IPS-NIHi11 (cell line): ENCODE measurements at regions not wholly inside any gene's neighbourhood (a gene's known extent, or its start where the extent isn't known, plus 50 kb on each side); places are given as distances from the start of the nearest gene placed in this dataset.
"Not testable (repeated sequence)": the region's sequence is repeated elsewhere in the genome, so short reads cannot be mapped to it uniquely, and the experiment has no call there.

Experiments used
- DNase-seq: peaks from one replicate; pipeline ENCODE4 v3.0.0; 2012; ENCODE audit warnings: mixed read lengths, low spot score

DNA sequence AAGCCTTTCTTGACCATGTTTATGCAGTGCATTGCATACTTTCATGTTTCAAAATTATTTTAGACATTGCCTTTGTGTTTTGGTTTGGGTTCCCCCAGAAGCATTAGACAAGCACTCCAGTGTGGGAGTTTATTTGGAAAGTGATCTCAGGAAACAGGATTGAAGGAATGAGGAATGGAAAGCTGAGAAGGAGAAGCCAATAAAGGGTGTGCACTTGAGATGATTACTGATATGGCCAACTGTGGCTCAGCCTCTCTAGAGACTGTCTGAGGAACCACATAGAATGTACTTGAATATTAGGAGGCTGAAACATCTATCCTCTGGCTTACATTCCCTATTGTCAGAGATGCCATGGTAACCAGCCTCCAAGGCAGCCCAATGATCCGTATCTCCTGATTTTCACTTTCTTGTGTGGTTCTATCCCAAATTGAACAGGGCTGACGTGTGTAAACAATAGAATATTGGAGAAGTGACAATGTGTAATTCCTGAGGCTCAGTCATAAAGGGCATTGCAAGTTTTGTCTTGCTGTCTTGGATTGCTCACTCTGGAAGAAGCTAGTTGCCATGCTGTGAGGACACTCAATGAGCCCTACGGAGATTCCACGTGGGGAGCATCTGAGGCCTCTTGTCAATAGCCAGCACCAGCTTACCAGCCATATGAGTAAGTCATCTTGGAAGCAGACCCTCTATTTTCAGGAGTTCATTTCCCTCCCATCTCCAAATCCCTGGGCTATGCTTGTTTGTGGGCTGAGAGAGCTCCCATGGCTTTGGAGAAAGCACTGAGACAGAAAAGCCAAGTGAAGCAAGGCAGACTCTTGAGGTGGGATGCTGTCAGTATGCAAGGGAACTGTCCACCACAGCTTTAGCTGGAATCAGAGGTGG, 84.7 kb downstream of the SCN11A start:
- DNase-seq, result no peak

DNA sequence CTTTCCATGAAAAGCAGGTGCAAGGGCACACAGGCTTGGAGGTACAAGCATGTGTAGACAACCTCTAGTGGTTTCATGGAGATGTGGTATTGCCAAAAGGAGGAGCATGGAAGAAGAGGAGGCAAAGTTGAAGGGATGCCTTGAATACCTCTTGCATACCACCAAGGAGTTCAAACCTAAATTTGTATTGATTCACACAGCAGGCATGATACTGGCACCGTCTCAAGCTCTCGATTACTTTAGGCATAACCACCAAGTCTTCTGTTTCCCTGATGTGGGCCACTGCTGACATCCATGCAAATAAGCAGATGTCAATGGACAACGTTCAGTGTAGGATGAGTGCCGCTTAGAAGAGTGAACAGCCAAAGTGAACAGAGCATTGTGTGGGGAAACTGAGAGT, 87.1 kb downstream of the SCN11A start:
- no peak for DNase-seq

DNA sequence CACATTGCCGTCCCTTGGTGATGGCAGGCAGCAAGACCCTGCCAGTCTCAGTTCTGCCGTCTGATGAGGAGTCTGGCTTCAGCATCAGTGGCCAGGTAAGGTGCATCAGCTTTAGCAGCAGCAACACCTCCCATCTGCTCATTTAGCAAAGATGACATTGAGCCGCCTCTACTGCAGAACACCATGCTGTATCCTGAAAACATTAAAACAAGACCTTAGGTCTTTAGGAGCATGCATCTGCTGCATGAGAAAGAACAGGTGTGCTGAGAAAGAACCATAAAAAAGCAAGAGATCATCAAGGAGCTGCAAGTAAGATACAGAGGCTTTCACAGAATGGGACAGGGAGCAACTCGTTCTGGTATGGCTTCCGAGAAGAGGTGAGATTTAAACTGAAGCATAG, 87.5 kb downstream of the SCN11A start:
- DNase-seq, result no peak

DNA sequence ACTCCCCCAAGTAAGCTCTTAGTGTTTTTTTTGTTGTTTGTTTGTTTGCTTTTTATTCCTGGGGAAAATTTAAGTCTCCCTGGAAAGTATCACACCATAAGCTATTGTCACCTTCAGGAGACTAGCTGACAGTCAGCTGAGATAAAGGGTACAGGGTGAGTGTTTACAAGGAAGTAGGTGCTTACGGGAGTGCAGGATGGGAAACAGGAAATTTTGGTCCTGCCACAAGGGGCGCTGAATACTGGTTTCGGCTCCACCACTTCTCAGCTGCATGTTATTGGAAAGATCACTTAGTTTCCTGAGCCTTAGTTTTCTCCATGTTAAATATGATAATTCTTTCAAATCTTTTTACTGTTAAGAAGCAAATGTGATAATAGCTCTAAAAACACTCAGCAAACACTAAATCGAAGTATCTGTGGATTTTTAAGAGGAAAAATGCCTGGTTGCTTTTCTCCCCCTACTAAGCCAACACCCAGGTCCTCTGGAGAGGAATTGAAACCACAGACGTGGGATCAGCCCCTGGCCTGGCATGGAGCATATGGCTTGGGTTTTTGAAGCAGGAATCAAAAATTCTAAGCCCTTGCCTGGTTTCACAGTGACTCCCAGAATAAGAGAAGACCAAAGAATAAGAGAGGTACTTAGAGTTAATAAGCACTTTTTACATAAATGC, 90.7 kb downstream of the SCN11A start:
- DNase-seq, result peak; percentile 73

DNA sequence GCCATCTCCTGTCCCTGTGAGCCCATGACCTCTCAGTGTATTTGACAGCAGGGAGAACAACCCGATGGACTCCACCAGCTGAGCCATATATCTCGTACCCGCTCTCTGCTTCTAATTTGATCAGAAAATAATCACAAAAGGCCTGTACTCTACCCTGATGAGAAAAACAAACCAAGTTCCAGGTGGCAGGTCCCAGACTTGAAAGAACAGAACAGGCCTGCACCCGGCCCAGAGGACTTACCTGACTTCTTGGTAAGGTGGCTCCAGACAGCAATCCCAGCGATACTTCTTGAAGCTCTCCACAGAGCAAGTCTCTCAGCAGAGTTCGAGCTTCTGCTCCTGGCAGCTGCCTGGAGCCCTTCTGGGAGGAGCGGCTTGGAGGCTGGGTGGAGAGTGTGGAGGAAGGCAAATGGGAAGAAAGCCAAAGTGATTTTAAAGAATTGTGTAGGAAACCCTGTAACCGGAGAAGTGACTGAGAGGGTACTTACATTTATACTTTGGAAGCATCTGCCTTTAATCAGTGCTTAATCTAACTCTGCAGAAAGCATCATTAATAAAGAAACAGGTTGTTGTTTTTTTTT, 91.6 kb downstream of the SCN11A start:
- no peak for DNase-seq

DNA sequence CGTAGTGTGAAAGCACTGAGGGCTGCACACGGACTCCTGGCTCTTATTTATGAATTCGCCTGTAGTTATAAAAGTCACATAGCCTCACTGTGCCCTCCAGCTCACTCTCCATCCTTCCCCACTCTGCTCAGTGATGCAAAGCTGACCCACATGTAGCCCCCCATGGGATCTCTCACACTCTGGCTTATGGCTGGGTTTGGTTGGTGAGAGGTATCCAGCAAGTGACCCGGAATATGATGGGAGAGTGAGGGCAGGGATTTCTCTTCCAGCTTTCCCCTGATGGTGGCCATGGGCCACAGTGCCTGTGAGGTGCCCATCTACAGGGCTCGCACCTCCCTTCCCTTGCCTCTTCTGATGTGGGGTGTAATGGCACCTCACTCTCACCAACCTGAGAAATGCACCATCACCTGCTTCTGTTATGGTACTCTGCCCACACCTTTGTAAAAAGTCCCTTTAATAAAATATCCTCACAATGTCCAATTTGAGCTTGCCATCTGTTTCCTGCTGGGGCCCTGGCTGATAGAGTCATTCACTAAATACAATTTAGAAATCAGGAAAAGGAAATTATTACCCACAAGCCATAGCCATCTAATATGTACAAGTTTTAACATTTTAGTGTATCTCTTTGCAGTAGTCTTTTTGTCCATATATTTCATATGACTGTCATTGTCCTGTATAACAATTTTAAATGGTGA, 93.6 kb downstream of the SCN11A start:
- no peak for DNase-seq

DNA sequence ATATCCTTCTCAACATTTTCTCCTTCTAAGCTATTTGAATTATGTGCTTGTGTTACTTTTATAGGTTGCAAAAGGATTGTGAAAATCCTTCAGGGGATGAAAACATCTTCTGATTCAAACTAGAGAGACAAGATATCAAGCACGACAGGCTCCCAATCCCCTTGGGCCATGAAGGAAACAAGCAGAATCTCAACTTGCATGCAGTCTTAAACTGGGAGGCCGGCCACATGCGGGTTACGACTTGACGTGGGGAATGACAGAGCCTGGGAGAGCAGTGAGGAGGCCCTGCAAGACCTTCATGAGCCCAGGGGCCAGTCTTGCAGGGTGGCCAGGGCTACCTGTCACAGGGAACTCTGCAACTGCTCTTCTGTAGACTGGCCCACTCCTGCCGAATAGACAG, 94.4 kb downstream of the SCN11A start:
- DNase-seq, result no peak

DNA sequence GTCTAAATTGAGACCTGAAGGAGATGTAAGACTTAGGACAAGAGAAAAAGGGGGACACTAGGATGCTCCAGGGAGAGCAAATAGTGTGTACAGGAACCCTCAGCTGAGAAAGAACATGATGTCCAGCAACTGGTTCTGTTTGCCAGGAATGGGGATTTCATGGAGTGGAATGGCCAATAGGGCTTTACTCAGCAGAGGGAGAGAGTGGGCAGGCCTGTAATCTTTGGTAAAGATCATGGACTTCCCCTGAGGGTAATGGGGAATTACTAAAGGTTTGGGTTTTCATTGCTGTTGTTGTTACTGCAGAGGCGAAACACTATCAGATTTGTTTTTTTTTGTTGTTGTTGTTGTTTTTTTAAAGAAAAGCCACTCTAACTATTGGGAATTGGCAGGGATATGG, 99.0 kb downstream of the SCN11A start:
- DNase-seq, result no peak

DNA sequence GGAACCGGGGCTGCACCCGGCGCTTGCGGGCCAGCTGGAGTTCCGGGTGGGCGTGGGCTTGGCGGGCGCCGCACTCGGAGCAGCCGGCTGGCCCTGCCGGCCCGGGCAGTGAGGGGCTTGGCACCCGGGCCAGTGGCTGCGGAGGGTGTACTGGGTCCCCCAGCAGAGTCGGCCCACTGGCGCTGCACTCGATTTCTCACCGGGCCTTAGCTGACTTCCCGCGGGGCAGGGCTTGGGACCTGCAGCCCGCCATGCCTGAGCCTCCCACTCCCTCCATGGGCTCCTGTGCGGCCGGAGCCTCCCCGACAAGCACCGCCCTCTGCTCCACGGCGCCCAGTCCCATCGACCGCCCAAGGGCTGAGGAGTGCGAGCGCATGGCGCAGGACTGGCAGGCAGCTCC, 100.6 kb downstream of the SCN11A start:
- not testable (repeated sequence) for DNase-seq

DNA sequence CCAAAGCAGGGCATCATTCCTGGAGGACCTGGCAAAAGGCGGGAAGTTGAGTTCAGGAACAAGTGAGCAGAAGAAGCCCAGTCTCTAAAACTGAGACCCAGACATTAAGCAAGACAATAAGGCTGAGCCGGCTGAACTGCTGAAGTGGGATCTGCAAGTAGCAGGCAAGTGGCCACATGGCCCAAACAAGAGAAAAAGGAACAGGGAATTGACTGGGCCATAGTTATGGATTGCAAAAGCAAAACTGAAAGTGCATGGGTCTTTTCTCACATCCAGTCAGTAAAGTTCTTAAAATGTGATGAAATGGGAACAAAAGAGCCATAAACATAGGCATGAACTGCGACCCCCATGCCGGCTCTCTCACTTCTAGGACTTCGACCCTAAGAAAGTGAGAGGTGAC, 101.2 kb downstream of the SCN11A start:
- no peak for DNase-seq

DNA sequence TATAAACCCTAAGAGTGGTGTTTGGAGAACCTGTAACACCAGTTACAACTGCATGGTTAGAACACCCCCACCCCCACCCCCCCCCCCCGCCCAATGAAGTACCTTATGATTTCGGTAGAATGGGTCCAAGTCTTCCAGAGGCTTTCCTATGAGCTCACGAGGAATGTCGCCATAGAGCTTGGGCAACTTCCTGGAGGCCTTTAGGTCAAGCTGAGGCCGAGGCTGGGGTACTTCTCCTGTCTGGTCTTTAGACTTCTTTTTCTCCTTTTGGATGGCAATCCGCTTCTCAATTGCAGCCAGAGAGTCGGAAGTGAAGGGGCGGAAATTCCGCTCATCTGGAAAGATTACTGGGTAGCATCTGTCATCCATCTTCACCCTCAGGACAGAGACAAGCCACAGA, 101.8 kb downstream of the SCN11A start:
- no peak for DNase-seq

DNA sequence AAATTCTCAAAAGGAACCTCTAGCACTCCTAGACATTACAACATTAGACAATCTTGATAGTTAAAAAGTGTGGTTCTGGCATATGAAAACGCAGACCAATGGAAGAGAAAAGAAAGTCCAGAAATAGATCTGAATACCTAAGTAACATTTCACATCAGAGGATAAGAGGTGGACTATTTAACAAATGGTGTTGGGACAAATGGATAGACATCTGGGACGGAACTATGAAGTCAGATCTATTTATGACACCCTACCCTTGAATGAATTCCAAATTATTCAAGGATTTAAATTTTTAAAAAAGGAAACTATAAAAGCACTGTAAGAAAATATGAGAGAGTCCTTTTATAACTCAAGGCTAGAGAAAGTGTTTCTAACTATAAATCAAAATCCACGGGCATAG, 111.3 kb downstream of the SCN11A start:
- no peak for DNase-seq

DNA sequence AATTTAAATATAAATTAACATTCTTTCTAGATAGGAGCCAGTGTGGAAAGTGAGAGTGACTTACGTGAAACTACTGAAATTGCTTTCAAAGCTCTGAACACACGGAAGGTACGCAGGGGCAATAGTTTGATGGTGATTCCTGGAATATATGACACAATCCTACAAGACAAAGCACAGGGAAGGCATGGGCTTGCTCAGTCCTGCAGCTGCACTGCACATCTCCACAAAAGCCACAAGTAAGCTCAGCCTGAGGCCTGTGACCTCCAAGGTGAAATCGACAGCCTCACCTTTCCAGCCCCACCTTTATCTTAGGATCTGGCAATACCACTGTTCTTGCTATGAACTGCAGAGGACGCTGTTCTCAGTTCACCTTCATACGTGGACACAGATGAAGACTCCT, 109.3 kb upstream of the SCN10A start:
- DNase-seq, result no peak

DNA sequence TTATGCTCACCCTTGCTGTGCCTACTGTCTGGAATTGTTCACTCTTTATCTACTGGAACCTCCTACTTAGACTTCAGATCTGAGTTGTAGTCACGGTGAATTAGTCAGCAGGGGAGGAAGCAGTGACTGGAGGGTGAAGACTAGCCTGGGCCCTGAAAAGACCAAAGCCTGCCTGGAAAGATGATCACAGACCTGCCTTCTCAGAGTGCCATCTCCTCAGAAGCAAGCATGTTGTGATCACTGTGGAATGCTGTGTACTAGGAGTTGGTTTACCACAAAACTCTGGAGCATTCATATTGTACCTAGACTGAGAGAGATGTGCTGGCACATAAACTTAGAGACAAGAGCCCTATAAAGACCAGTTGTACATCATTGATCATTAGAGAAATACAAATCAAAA, 100.7 kb upstream of the SCN10A start:
- no peak for DNase-seq

DNA sequence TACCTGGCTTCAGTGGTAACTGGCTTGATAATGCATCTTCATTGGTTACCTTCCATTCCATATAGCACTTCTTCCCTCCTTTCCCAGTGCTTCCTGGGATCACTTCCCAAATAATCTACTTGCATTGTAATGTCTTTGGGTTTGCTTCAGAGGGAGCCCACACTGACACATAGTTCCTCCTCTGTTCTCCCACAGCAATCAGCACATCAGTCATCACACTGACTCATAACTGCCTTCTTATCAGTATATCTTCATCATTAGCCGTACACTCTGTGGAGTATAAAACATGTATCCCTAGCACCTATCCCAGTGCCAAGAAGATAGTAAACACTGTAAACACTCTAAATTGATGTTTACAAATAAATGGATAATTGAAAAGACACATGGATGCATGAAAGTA, 91.4 kb upstream of the SCN10A start:
- DNase-seq, result no peak

DNA sequence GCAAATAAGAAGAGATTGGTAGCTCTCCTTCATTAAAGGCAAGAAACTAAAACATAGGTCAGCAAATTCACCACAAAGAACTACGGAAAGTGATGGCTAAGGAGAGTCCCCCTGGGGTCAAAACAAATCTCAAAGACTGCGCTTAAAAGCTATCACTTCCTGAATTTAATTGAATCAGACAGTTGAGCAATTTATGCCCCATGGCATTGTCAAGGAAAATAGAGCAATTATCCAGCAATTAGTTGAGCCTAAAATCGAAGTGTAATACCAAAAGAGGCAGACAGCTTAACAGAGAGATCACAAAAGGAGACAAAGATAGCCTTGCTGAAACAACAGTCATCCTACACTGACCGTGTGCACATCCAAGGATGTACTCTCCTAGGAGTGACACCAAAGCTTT, 74.4 kb upstream of the SCN10A start:
- no peak for DNase-seq

DNA sequence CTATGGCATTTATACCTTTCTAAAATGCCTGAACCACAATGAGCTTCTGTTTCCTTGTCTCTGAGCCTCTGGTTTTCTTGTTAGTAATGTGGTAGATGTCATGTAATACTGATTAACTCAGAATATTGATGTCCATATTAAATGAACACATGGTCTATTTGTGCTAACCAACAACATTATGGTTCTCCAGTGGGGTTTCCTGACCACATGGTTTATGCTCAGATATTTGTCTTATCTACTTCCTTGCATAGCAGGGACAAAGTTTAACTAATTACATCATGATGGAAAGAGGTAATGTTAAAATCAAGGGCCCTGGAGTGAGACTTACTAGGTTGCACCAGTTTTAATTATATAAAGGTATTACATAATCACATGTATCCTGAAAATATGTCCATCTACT, 62.6 kb upstream of the SCN10A start:
- DNase-seq, result no peak
